IPS-NIHi7 (cell line): ENCODE measurements at regions not wholly inside any gene's neighbourhood (a gene's known extent, or its start where the extent isn't known, plus 50 kb on each side); places are given as distances from the start of the nearest gene placed in this dataset.
"Not testable (repeated sequence)": the region's sequence is repeated elsewhere in the genome, so short reads cannot be mapped to it uniquely, and the experiment has no call there.

Experiments
- DNase-seq: peaks from one replicate; pipeline ENCODE4 v3.0.0; 2012; ENCODE audit warnings: mixed read lengths; ENCODE audit errors: extremely low spot score

- DNase-seq, result no peak
These were observed 690.1 kb upstream of the BCHE start for GRCh38 chr3:166527325-166527724.

- DNase-seq, result no peak
These were observed 689.7 kb upstream of the BCHE start for GRCh38 chr3:166526881-166527280.

- DNase-seq, result no peak
These were observed 684.8 kb upstream of the BCHE start for GRCh38 chr3:166522017-166522416.

- no peak for DNase-seq
These were observed 682.2 kb upstream of the BCHE start for GRCh38 chr3:166519443-166519842.

- no peak for DNase-seq
These were observed 680.8 kb upstream of the BCHE start for GRCh38 chr3:166518040-166518439.

GRCh38 chr3:166510382-166510781, 673.2 kb upstream of the BCHE start:
- no peak for DNase-seq

- DNase-seq, result not testable (repeated sequence)
These were observed 663.2 kb upstream of the BCHE start for GRCh38 chr3:166500420-166500819.

GRCh38 chr3:166499636-166500035, 662.4 kb upstream of the BCHE start:
- no peak for DNase-seq

- no peak for DNase-seq
These were observed 661.2 kb upstream of the BCHE start for GRCh38 chr3:166498446-166498845.

GRCh38 chr3:166489826-166490225, 652.6 kb upstream of the BCHE start:
- DNase-seq, result no peak

GRCh38 chr3:166488977-166489672, 651.9 kb upstream of the BCHE start:
- DNase-seq, result no peak

- DNase-seq, result no peak
These were observed 647.2 kb upstream of the BCHE start for GRCh38 chr3:166484470-166484869.

GRCh38 chr3:166481340-166481739, 644.1 kb upstream of the BCHE start:
- no peak for DNase-seq

GRCh38 chr3:166478356-166478755, 641.1 kb upstream of the BCHE start:
- DNase-seq, result no peak

GRCh38 chr3:166473501-166473900, 636.3 kb upstream of the BCHE start:
- no peak for DNase-seq

GRCh38 chr3:166472015-166472414, 634.8 kb upstream of the BCHE start:
- DNase-seq, result no peak

- no peak for DNase-seq
These were observed 634.0 kb upstream of the BCHE start for GRCh38 chr3:166471074-166471767.

- DNase-seq, result no peak
These were observed 625.8 kb upstream of the BCHE start for GRCh38 chr3:166462891-166463470.

GRCh38 chr3:166461626-166462025, 624.4 kb upstream of the BCHE start:
- DNase-seq, result no peak

GRCh38 chr3:166457382-166457781, 620.2 kb upstream of the BCHE start:
- no peak for DNase-seq

GRCh38 chr3:166456286-166456685, 619.1 kb upstream of the BCHE start:
- no peak for DNase-seq

GRCh38 chr3:166455744-166456143, 618.5 kb upstream of the BCHE start:
- no peak for DNase-seq

- no peak for DNase-seq
These were observed 616.3 kb upstream of the BCHE start for GRCh38 chr3:166453478-166453877.
